ENCODE measurements at regions not wholly inside any gene's neighbourhood (a gene's known extent, or its start where the extent isn't known, plus 50 kb on each side); places are given as distances from the start of the nearest gene placed in this dataset.

GRCh38 chr2:16328521-16329190, 337.0 kb downstream of the CYRIA start:
- no peak for DNase-seq (ENCODE audit: low read depth)
- no peak overlapping the region for H3K4me3 ChIP-seq (ENCODE audit: low read depth, low read length)
- no peak for TF ChIP-seq CTCF (IDR thresholded peaks at IDR 0.05; ENCODE audit: insufficient read depth, low read length)

GRCh38 chr2:16327326-16327725, 338.3 kb downstream of the CYRIA start:
- TF ChIP-seq CTCF (IDR thresholded peaks at IDR 0.05; ENCODE audit: insufficient read depth, low read length), result no peak
- DNase-seq (ENCODE audit: low read depth), result no peak

GRCh38 chr2:16326711-16327300, 338.8 kb downstream of the CYRIA start:
- no peak overlapping the region for H3K4me3 ChIP-seq (ENCODE audit: low read depth, low read length)
- DNase-seq (ENCODE audit: low read depth), result no peak
- no peak for TF ChIP-seq CTCF (IDR thresholded peaks at IDR 0.05; ENCODE audit: insufficient read depth, low read length)

More at GRCh38 chr2:16327326-16327725, 338.3 kb downstream of the CYRIA start:
- no peak overlapping the region for H3K4me3 ChIP-seq (ENCODE audit: low read depth, low read length)

GRCh38 chr2:16325976-16326510, 339.6 kb downstream of the CYRIA start:
- DNase-seq (ENCODE audit: low read depth), result no peak
- TF ChIP-seq CTCF (IDR thresholded peaks at IDR 0.05; ENCODE audit: insufficient read depth, low read length), result no peak

GRCh38 chr2:16325016-16325975, 340.3 kb downstream of the CYRIA start:
- no peak for DNase-seq (ENCODE audit: low read depth)
- TF ChIP-seq CTCF (IDR thresholded peaks at IDR 0.05; ENCODE audit: insufficient read depth, low read length), result no peak
- no peak overlapping the region for H3K4me3 ChIP-seq (ENCODE audit: low read depth, low read length)

More at GRCh38 chr2:16325976-16326510, 339.6 kb downstream of the CYRIA start:
- no peak overlapping the region for H3K4me3 ChIP-seq (ENCODE audit: low read depth, low read length)

- TF ChIP-seq CTCF (IDR thresholded peaks at IDR 0.05; ENCODE audit: insufficient read depth, low read length), result no peak
- DNase-seq (ENCODE audit: low read depth), result no peak
Observed at GRCh38 chr2:16324544-16324937, 341.1 kb downstream of the CYRIA start.

More at GRCh38 chr2:16324544-16324937, 341.1 kb downstream of the CYRIA start:
- H3K4me3 ChIP-seq (ENCODE audit: low read depth, low read length), result no peak overlapping the region

Data from fibroblast of the aortic adventitia (primary cell).